ENCODE measurements at regions not wholly inside any gene's neighbourhood (a gene's known extent, or its start where the extent isn't known, plus 50 kb on each side); places are given as distances from the start of the nearest gene placed in this dataset.

DNA sequence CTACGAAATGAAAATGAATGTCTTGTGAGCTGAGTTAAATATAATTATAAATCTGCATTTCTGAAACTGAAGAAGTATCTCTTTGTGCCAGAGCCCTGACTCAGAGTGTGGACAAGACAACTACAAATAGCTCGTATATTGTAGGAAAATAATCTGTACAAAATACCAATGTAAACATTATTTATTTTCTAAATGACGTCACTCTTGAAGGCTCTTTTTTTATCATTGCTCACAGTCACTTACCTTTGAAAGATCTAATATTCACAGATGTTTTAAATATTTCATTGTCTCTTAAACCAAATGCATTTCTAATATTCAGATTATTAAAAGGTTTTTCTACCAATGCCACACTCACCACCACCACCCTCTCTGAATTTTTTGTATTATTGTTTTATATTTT lies 226.1 kb downstream of the SLCO4C1 start:
- TF ChIP-seq, protein P1, sequence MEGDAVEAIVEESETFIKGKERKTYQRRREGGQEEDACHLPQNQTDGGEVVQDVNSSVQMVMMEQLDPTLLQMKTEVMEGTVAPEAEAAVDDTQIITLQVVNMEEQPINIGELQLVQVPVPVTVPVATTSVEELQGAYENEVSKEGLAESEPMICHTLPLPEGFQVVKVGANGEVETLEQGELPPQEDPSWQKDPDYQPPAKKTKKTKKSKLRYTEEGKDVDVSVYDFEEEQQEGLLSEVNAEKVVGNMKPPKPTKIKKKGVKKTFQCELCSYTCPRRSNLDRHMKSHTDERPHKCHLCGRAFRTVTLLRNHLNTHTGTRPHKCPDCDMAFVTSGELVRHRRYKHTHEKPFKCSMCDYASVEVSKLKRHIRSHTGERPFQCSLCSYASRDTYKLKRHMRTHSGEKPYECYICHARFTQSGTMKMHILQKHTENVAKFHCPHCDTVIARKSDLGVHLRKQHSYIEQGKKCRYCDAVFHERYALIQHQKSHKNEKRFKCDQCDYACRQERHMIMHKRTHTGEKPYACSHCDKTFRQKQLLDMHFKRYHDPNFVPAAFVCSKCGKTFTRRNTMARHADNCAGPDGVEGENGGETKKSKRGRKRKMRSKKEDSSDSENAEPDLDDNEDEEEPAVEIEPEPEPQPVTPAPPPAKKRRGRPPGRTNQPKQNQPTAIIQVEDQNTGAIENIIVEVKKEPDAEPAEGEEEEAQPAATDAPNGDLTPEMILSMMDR (IDR thresholded peaks at IDR 0.05): no peak
- TF ChIP-seq POLR2A (IDR thresholded peaks at IDR 0.05): no peak

All from testis (tissue), 2 donors.